GM21360 (cell line): ENCODE measurements at regions not wholly inside any gene's neighbourhood (a gene's known extent, or its start where the extent isn't known, plus 50 kb on each side); places are given as distances from the start of the nearest gene placed in this dataset.

ENCODE experiments used
- ATAC-seq: cut with Tn5 transposase; IDR thresholded peaks from one replicate; pipeline ENCODE4 v1.9.1; 2021; ENCODE audit warnings: mild to moderate bottlenecking, moderate library complexity; ENCODE audit not compliant: unreplicated experiment

DNA sequence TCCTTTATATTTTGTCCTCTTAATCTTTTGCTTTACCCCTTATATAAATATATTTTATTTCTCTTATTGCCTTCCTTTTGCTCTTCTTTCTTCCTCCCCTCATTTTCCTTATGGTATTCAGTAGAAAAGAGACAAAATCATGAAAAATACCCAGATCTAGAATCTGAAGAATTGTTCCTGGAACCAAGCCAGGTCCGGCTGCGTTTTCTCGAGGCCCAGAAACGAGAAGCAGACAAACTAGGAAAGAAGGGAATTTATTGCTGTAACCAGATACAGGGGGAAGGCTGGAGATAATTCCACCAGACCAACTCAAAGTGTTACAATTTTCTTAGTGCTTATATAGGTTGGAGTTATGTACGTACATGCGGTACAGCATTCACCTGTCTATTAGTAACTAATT, 328.7 kb downstream of the GABRG1 start:
- no peak for ATAC-seq

DNA sequence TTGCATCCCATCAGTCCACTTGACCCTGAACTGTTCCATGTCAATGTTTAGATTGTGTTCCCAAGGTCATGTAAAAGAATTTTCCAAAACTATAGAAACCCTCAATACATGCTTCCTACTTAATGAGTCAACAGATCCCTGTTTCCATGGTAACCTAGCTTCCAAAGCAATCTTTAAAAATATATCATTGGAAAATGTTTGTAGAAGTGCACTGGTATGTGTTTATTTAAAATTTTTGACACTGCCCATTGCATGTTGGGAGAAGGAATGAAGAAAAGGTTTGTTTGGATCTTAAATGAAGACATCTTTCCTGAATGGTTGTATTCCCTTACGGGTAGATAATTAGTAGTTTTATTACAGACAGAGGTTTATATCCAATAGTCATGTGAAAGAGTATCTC, 345.3 kb downstream of the GABRG1 start:
- ATAC-seq: no peak

DNA sequence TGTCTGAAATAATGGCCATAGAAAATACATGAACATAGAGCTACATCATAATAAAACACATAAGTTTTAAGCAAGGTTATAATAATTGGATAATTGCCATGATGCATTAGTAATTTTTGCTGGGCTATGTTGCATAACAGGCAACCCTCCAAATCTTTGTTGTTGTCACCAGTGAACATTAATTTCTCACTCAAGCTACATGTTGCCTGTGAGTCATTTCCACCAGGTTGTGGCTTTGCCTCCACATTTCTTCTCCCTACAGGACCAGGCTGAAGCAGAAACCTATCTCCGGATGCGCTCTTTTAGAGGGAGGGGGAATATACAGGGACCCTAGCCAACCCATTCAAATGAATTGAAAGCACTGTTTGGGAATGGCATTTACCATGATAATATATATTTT, 347.7 kb downstream of the GABRG1 start:
- no peak for ATAC-seq

DNA sequence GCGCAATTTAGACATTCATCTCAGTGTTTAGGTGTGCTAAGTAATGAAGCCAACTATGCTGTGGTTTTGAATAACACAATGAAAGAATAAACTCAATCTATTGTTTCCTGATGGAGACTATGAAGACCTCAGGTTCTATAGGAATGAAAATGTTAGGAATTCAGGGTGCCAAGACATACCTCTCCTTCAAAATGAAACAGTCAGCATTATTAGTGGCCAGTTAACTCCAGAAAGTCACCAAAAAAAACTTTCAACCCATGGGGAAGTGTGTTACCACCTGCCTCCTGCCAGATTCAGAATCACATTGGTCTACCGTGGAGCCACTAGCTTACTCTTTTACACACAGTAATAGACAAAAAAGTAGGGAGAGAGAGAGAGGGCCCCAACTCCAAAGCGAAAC, 352.9 kb downstream of the GABRG1 start:
- no peak for ATAC-seq

DNA sequence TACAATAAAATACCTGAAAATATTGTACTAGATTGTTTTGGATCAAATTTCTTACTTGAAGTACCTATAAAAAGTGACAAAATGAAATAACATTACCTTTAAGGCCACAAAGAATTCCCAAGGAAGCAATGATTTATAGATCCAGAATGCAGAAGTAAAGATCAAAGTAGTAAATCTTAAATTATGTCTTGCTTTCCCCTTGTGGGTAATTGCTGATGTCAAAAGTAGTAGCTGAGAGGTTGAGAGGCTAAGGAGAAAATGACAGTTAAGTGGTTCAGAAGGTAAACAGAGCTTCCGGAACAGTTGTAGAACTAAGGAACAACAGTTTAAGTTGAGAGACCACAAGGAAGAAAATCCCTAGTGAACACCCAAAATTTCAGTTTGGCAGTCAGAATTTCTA, 358.3 kb downstream of the GABRG1 start:
- no peak for ATAC-seq

DNA sequence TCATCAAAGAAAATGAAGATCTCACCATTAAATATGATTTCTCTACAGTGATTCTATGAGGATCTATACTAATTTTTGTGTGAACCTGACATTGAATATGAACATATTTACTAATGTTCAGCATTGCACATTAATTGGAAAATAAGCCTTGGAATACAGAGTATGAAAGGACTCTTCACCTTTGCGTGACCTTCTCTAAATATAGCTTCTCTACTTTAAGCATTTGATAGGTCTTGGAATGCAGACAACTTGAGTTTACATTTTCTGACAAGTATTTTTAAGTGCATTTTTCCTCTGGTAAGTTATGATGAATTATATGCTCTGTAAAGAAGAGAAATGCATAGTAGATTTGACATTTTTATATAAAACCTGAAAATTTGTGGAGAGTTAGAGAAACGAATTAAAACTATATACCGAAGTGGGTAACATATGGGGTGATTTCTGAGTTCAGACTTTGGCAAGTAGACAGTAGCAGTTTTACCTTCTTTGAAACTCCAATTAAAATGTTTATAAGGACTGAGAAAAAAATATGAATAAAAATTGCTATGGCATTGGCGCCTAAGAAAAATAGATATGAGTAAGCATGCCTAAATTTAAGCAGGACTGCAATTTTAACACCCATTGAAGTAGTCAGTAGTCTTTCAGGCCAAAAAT, 371.9 kb downstream of the GABRG1 start:
- no peak for ATAC-seq

DNA sequence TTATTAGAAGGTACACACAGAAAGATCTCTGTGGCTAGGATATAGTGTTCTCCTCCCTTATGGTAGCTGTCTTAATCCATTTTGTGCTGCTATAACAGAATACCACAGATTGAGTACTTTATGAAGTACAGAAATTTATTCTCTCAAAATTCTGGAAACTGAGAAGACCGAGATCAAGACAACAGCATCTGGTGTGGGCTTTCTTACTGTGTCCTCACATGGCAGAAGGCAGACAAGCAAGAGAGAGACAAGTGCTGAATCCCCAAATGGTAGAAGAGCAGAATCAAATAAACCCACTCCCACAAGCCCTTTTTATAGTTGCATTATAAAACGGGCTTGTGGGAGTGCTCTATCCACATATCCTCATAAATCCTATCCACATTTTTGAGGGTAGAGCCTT, 373.1 kb downstream of the GABRG1 start:
- ATAC-seq: no peak

DNA sequence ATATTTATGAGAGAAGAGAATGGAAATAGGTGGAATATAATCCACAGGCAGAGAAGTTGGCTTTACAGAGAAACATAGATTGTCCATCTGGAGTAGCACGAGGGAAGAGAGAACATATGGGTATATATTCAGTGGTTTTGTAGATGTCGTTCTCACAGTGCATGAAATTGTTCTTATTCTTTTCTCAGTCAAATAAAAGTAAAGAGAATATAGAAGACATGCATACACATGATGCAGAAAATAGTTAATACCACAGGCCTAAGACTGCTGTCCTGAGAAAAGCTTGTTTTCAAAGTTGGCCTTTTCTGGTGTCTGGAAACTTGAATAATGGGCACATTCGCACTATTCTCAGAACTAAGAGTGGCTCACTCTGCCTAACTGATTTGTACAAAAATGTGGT, 378.1 kb downstream of the GABRG1 start:
- no peak for ATAC-seq

DNA sequence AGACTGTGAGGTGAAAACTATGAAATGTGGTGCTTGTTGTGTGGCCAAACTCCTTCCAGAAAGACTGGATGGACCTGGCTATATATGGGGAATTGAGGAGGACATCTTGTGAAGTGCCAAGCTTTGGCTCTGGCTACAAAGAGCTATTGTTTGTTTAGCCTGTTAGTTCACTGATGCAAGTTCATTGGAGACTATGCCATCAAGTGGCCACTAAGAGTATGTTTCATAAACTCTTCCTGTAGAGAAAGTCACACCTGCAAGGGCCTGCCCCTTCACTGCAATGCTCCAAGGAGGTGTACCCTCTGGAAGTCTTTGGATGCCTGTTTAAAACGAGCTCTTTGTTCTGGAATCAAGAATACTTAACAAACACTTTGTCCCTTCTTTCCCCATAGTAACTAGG, 382.0 kb downstream of the GABRG1 start:
- no peak for ATAC-seq

DNA sequence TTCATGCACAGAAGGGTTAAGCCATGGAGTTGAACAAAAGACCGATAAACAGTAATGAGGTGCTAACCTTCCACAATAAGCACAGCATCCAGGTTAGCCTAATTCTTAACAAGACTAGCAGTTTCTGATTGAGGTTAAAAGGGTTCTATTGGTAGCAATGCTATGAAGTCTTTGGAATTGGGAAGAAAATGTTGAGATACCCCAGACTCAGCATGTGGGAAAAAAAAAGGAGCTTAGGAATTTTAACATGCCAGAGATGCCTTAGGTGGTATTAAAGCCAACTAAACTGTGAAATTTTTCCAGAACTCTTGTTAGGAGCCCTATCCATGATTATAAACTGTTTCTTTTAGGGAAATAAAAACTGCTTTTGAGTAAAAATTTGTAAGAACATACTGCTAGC, 391.7 kb downstream of the GABRG1 start:
- ATAC-seq: no peak

DNA sequence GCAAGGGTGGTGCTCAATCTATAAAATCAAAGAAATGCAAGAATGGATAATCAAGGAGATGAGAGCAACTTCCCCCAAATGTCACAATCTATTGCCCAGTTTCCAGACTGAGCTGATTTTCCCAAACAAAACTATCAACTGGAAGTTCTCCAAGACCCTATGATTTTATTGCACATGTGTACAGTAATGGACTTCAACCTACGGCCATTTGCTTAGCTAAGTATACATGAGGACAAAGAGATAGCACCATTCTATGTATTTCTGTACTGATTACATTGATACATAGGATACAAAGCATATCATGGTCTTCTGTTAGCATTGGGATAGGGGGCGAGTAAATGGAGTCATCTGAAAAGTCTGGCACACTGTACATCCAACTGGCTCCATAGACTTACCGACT, 407.8 kb downstream of the GABRG1 start:
- no peak for ATAC-seq

DNA sequence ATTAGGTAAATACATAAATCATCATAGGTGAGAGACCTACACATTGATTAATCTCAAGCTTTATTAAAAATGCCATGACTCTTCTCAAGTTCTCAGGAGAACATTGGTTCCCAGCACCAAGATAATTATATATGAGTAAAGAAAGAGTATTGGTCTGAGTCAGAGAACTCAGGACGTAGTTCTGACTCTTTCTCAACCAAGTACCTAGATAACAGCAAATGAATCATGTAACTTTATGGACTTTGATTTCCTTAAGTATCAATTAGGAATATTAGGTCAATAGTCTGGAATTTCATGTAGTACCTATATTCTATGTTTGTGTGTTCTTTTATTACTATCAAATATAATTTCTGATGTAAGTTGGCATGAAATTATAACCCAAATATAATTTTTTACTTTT, 409.9 kb downstream of the GABRG1 start:
- no peak for ATAC-seq

DNA sequence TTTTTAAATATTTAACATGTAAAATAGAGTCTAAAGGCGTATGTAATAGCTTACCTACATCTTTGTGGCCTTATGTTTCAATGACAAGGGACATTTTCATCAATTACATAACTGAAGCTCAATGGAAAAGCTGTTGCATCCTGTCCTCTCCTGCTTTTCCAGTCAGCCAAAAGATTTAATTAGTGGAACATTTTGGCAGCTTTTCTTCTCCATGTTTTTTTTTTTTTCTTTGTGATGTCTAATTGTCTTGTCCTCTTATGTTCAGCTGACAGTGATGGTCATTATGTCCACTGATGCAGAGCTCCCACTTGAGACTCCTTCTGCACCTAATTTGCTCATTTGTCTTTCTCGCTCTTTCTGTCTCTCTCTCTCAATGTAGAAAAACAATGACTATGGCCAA, 422.2 kb downstream of the GABRG1 start:
- no peak for ATAC-seq

DNA sequence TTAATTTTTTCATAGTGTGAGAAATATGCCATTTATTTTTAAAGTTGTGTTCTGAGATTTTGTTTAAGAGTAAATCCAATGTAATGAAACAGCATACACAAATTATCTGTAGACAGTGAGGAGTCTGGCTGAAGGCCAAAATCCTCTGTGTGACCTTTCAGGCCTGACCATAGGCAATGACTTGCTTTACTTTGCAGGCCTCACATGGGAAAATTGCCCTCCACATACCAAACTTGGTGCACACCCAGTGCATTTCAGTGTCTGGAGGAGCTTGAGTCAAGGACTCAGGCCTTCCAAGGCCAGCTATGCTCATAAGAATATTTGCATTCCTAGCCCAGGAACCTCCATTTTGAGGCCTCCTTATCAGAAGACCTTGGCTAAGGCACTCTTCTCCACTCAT, 430.1 kb downstream of the GABRG1 start:
- ATAC-seq: no peak

DNA sequence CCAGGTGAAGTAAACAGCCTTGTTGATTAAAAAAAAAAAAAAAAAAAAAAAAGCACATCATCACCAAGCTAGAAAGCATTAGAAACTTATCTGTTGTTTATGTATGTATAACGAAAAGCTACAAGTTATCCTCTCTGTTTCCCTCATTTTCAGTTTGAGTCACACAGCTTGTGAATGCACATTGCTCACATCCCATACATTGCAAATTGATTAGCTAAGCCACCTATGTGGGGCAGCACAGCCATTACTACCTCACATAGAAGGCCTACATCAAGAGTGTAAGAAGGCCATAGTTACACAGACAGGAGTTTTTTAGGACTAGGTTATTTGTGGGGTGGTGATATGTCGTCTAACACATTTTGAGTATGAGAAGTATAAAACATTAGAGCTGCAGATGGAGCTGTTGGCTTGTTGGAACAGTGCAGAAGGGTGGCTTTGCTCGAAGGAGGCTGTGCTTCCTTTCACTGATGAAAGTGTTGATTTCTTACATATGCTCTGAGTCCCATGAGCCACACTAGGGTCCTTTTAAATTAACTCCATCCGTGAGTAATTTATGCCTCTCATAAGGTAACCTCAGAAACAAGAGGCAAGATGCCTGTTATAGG, 431.6 kb downstream of the GABRG1 start:
- no peak for ATAC-seq

DNA sequence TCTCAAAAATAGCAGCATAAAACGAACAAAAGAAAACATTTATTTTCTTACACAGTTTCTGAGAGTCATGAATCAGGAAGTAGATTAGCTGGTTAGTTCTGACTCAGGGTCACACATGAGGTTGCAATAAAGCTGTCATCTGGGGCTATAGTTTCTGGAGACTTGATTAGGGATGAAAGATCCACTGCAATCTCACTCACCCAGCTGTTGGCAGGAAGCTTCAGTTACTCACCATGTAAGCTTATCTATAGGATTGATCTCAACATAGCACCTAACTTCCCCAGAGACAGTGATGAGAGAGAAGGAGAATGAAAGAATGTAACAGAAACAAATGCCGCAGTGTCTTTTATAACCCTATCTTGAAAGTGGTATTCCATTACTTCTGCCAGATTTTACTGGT, 435.5 kb downstream of the GABRG1 start:
- ATAC-seq: no peak

DNA sequence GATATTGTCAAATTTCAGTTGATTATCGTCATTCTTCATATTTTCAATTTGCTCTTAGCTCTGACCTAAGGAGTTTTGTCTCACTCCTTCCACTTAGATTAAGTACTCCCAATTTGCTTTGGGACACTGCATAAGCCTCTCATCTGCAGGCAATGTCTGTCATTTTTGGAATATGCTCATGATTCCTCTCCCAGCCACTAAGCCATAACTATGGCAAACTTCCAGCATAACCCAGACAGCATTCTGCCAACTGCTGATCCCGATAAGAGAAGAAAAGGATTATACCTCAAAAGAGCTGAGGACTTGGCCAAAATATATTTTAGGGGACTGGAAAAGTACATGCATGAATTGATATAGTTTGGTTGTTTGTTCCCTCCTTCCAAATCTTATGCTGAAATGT, 444.4 kb downstream of the GABRG1 start:
- ATAC-seq: no peak

DNA sequence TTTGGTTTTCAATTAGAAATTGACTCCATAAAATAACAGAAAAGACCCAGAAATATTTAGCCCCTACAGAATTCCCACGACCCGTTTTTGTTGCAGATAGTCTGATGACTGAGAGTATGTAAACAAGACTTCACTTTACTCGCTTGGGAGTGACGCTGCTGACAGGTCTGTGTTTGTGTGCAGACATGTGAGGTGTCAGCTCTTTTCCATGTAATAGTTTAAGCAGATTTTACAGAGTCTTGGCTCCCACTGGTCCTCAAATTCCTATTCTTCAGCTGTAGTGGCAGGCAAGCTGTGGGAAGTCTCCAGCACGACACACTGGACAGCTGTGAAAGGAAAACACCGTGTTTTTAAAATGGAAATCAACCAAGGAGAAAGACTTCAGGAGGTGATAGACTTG, 455.7 kb downstream of the GABRG1 start:
- ATAC-seq: no peak

DNA sequence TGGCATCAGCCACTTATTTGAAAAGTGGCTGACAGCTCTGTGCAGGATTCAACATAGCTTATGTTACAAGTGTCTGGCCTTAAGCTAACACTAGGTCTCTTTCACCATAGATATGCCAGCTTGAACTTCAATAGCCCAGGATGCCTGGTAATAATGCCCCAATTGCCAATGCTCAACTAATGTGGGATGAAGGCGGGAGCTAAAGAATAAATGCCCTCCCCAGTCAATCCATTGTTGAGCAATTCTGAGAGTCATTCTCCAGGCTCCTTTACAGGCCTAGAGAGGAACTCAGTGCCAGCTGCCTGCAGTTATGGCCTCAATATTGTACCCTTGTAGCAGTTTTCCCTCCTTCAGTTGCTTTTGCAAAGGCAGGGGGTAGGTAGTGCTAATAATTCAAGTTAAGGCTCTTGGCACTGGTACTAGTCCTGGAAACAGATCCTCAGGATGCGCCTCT, 460.2 kb downstream of the GABRG1 start:
- no peak for ATAC-seq

DNA sequence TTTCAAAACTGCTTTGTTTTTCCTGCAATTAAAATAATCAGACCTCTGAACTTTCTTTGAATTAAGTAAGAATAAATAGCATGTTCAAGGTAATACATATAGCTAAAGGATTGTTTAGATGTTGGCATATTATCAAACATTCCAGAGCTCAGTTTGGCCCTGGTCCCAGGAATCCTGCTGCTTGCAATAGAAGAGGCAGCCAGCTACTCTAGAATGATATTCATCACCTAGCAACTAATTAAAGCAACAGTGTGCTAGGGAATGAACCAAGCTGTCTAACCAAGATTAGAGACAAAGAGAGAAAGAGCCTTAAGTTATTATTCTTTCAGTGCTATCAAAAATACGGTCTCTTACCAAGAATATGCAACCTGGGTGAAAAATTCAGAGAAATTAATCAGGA, 460.9 kb downstream of the GABRG1 start:
- ATAC-seq: no peak

DNA sequence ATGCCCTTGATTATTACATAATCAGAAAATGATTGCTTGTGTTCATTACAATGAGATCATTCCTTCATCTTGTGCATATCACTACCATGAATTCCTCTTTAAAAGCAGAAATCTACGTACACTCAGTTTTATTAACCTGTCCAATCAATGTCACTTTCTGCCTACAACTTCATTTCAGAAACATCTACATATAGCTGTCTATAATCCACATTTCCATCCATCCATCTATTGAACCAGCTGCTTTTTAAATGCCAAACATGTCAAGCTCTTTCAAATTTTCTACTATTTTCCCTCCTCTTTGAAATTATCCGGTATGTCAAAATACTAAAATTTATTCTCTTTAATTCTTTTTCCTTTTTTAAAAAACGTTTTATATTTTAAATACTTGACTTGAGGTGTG, 462.0 kb downstream of the GABRG1 start:
- ATAC-seq: no peak

DNA sequence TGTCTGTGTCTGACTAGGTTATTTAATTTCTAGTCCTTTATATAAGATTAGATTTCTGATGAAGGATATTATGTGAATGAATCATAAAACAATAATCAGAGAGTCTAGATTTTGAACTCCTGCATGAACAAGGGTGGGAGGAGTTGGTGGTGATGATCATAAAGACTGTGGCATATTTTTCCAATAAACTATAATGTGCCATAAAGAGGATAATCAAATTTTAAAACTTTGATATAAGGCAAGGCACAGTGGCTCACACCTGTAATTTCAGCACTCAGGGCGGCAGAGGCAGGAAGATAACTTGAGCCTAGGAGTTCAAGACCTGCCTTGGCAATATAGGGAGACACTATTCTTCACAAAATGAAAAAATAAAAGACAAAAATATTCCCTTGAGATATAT, 473.3 kb downstream of the GABRG1 start:
- no peak for ATAC-seq

DNA sequence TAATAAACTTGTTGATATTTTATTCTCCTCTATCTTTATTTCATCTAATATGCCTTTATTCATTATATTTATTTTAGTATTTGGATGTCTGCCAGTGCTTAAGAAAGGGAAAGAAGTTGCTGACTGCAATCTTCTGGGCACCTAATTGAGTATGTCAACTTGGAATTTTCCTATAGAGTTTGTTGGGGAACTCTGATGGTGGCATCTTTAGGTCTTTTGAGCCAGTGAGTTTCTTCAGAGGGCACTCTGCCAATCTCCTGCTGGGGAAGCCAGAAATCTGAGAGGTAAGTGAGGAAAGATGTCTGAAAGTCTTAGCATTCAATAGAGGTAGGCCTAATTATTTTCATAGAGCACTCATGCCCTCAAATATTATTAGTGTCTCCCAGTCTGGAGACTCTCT, 475.0 kb downstream of the GABRG1 start:
- ATAC-seq: no peak
